ENCODE measurements at regions not wholly inside any gene's neighbourhood (a gene's known extent, or its start where the extent isn't known, plus 50 kb on each side); places are given as distances from the start of the nearest gene placed in this dataset.

DNA sequence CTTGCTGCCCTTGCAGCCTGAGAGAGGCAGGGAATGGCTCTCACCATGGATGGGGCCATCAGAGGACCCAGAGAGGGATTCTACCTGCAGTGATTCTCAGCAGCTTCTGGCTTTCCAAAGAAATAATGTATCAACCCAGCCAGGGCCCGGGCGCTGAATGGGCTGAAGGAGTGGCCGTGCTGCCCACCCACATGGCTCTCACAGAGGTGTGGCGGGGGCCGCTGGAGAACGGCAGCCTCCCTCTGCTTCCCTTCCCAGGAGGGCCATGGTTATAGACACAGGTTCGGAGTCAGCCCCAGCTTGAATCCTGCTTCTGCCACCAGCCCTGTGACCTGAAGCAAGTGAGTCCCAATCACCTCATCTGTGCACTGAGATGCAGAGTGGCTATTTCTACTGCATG is 82.7 kb downstream of the THAP12 start:
- Histone ChIP-seq H3K9me3 (no peaks in the 10 kb centered on the region), H3K4me3 (no peak overlapping the region), H3K27me3 (no peaks in the 10 kb centered on the region), H3K27ac (replicated peaks in 1 of 4) (no peak overlapping the region), H3K4me1 (no peaks in the 10 kb centered on the region), H3K36me3 (no peaks in the 10 kb centered on the region)
- TF ChIP-seq POLR2AphosphoS5 (IDR thresholded peaks at IDR 0.05), result no peak
- TF ChIP-seq, protein P1, sequence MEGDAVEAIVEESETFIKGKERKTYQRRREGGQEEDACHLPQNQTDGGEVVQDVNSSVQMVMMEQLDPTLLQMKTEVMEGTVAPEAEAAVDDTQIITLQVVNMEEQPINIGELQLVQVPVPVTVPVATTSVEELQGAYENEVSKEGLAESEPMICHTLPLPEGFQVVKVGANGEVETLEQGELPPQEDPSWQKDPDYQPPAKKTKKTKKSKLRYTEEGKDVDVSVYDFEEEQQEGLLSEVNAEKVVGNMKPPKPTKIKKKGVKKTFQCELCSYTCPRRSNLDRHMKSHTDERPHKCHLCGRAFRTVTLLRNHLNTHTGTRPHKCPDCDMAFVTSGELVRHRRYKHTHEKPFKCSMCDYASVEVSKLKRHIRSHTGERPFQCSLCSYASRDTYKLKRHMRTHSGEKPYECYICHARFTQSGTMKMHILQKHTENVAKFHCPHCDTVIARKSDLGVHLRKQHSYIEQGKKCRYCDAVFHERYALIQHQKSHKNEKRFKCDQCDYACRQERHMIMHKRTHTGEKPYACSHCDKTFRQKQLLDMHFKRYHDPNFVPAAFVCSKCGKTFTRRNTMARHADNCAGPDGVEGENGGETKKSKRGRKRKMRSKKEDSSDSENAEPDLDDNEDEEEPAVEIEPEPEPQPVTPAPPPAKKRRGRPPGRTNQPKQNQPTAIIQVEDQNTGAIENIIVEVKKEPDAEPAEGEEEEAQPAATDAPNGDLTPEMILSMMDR (IDR thresholded peaks at IDR 0.05), result no peak
- no peak for TF ChIP-seq POLR2A (IDR thresholded peaks at IDR 0.05; ENCODE audit: low read depth)
- TF ChIP-seq EP300 (IDR thresholded peaks at IDR 0.05), result no peak
- no peak for DNase-seq (ENCODE audit: extremely low spot score)
- 93% methylated on average over 7 of the region's 7 CpGs for WGBS
- intact Hi-C loops (cut with DNase I), result no loop called here

DNA sequence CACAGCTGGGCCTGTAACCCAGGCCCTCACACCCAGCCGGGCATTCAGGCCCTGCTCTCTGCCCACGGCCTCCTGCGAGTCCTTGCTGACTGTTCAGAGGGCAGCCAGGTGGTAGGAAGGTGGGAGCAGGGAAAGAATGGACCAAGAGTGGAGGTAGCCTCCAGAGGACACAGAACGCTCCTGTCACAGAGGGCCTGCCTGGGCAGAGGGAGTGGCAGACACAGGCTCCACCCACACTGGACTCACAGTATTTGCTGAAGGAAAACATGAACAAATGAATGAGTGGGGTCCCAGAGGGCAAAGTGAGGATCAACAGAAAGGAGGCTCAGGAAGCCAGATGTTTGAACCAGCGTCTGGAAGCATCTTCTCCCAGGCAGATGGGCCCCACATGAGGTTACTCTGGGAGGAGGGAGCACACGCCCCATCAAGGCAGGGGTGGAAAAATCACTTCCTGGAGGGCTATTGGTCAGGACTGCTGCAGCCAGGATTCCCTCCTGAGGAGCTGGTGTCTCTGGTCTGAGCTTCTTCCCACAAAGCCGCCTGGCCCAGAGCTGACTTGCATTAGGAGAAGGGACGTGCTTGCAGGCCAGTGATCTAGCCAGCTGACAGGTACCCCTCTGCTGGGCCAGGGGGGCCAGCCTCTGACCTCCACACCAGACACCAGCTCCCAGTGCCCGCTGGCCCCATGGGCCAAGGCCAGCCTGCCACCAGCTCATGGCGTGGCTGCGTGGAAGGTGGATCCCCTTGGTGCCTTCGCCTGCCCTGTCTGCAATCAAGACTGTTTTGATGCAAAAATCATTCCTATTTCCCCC is 84.0 kb downstream of the THAP12 start:
- Histone ChIP-seq H3K27ac (replicated peaks in 1 of 4) (no peak overlapping the region), H3K9me3 (no peaks in the 10 kb centered on the region), H3K36me3 (no peaks in the 10 kb centered on the region), H3K4me1 (no peaks in the 10 kb centered on the region), H3K4me3 (no peak overlapping the region), H3K27me3 (no peaks in the 10 kb centered on the region)
- 87% methylated on average over 10 of the region's 12 CpGs for WGBS
- TF ChIP-seq POLR2AphosphoS5 (IDR thresholded peaks at IDR 0.05) (no peak), POLR2A (IDR thresholded peaks at IDR 0.05; ENCODE audit: low read depth) (no peak), EP300 (IDR thresholded peaks at IDR 0.05) (no peak)
- TF ChIP-seq, protein P1 (IDR thresholded peaks at IDR 0.05), result no peak
- intact Hi-C loops (cut with DNase I), result no loop called here
- no peak for DNase-seq (ENCODE audit: extremely low spot score)

DNA sequence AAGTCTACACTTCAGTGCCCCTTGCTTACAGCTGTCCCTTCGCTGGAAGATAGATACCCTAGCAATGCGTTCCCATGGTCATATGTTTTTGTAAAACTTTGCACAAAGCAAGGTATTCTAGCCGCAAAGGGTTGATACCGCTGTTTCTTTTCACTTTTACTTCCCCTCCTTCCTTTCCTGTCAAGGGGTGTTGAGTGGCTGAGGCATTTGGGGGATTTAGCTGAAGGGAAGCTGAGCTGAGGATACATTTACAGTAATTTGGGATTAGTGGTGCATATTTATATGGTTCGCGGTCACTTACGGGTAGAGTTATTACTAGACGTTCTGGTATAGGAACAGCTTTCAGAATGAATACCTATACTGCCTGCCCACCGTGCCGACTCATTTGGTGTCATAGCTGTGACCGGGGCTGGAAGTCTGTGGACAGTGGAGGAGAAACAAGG is 86.9 kb upstream of the WNT11 start:
- no peak for DNase-seq (ENCODE audit: extremely low spot score)
- WGBS, result 82% methylated on average over 11 of the region's 11 CpGs
- no peaks in the 10 kb centered on the region for H3K9me3 ChIP-seq
- no peak overlapping the region for H3K27ac ChIP-seq (replicated peaks in 1 of 4)
- no peak overlapping the region for H3K4me3 ChIP-seq
- H3K27me3 ChIP-seq, result no peaks in the 10 kb centered on the region
- no peak for TF ChIP-seq POLR2A (IDR thresholded peaks at IDR 0.05; ENCODE audit: low read depth)
- TF ChIP-seq, protein P1 (IDR thresholded peaks at IDR 0.05), result no peak
- no peak for TF ChIP-seq POLR2AphosphoS5 (IDR thresholded peaks at IDR 0.05)
- TF ChIP-seq EP300 (IDR thresholded peaks at IDR 0.05), result no peak
- H3K36me3 ChIP-seq, result no peaks in the 10 kb centered on the region
- no peaks in the 10 kb centered on the region for H3K4me1 ChIP-seq
- intact Hi-C loops (cut with DNase I), result no loop called here

DNA sequence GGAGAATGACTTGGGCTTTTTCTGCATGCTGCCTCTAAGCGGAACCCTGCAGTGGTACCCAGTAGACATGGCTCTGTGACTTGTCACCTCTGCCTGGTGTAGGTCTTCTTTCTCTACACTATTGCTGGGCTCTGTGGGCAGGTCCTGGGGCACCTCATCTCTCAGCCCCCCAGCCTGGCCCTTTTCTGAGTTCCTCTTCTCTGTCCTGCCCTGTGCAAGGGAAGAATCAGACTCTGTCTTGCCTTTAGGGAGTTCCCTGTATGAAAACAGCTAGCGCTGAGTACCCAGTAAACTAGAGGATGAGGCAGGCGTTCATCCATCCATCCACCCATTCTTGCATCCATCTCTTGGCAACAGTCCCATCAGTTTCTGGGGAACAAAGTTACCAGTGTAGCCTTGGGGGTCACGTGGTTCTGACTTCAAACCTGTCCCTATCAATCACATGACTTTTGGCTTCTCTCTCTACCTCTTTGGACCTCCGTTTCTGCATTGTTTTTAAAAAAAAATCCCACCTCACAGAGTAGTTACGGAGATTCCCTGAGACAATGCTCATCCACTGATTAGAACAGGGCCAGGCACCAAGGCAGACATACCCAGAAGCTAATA is 86.4 kb upstream of the WNT11 start:
- no peaks in the 10 kb centered on the region for H3K4me1 ChIP-seq
- TF ChIP-seq, protein P1 (IDR thresholded peaks at IDR 0.05), result no peak
- no peak for TF ChIP-seq POLR2A (IDR thresholded peaks at IDR 0.05; ENCODE audit: low read depth)
- TF ChIP-seq EP300 (IDR thresholded peaks at IDR 0.05), result no peak
- TF ChIP-seq POLR2AphosphoS5 (IDR thresholded peaks at IDR 0.05), result no peak
- 86% methylated on average over 6 of the region's 6 CpGs for WGBS
- H3K4me3 ChIP-seq, result no peak overlapping the region
- no peaks in the 10 kb centered on the region for H3K36me3 ChIP-seq
- intact Hi-C loops (cut with DNase I), result no loop called here
- H3K27me3 ChIP-seq, result no peaks in the 10 kb centered on the region
- DNase-seq (ENCODE audit: extremely low spot score), result no peak
- H3K27ac ChIP-seq (replicated peaks in 1 of 4), result no peak overlapping the region
- no peaks in the 10 kb centered on the region for H3K9me3 ChIP-seq
